Ishikawa (cell line): ENCODE measurements at regions not wholly inside any gene's neighbourhood (a gene's known extent, or its start where the extent isn't known, plus 50 kb on each side); places are given as distances from the start of the nearest gene placed in this dataset.

Experiments
- TAF1 ChIP-seq: IDR thresholded peaks from 2 replicates; pipeline ENCODE4 v1.6.1; 2012; ENCODE audit warnings: low read depth, mild to moderate bottlenecking
- TCF12 ChIP-seq: IDR thresholded peaks from 2 replicates; pipeline ENCODE4 v1.6.1; 2012; ENCODE audit warnings: low read depth
- TEAD4 ChIP-seq: IDR thresholded peaks from 2 replicates; pipeline ENCODE4 v1.6.1; 2012
- TF ChIP-seq, protein P1 (sequence below): IDR thresholded peaks from 2 replicates; pipeline ENCODE4 v1.6.1; 2012; ENCODE audit warnings: low read depth, mild to moderate bottlenecking
- TF ChIP-seq, protein P2 (sequence below): IDR thresholded peaks from 2 replicates; pipeline ENCODE4 v1.6.1; 2012

DNA sequence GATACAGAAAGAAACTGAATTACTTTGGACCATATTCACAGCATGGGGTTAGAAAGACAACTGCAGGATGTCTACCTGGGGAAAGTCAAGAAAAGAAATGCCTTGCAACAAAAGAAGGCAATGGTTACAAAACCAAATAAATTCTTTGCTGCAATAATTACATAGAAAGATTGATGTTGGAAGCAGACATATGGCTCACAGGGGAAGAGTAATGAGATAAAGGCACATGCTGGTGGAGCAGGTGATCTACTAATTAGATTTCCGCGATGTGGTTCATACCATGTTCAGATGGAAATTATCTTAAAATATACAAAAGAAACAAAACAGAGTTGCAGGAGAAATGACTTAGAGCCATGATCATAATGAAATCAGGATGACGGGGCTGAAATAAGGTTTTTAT is 718.8 kb upstream of the PKDCC start:
- TF ChIP-seq, protein P1, sequence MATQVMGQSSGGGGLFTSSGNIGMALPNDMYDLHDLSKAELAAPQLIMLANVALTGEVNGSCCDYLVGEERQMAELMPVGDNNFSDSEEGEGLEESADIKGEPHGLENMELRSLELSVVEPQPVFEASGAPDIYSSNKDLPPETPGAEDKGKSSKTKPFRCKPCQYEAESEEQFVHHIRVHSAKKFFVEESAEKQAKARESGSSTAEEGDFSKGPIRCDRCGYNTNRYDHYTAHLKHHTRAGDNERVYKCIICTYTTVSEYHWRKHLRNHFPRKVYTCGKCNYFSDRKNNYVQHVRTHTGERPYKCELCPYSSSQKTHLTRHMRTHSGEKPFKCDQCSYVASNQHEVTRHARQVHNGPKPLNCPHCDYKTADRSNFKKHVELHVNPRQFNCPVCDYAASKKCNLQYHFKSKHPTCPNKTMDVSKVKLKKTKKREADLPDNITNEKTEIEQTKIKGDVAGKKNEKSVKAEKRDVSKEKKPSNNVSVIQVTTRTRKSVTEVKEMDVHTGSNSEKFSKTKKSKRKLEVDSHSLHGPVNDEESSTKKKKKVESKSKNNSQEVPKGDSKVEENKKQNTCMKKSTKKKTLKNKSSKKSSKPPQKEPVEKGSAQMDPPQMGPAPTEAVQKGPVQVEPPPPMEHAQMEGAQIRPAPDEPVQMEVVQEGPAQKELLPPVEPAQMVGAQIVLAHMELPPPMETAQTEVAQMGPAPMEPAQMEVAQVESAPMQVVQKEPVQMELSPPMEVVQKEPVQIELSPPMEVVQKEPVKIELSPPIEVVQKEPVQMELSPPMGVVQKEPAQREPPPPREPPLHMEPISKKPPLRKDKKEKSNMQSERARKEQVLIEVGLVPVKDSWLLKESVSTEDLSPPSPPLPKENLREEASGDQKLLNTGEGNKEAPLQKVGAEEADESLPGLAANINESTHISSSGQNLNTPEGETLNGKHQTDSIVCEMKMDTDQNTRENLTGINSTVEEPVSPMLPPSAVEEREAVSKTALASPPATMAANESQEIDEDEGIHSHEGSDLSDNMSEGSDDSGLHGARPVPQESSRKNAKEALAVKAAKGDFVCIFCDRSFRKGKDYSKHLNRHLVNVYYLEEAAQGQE = no peak
- TF ChIP-seq, protein P2, sequence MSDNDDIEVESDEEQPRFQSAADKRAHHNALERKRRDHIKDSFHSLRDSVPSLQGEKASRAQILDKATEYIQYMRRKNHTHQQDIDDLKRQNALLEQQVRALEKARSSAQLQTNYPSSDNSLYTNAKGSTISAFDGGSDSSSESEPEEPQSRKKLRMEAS = no peak
- no peak for TF ChIP-seq TCF12
- no peak for TF ChIP-seq TAF1
- TF ChIP-seq TEAD4 = no peak
